ENCODE measurements at regions not wholly inside any gene's neighbourhood (a gene's known extent, or its start where the extent isn't known, plus 50 kb on each side); places are given as distances from the start of the nearest gene placed in this dataset.
"Not testable (repeated sequence)": the region's sequence is repeated elsewhere in the genome, so short reads cannot be mapped to it uniquely, and the experiment has no call there.

DNA sequence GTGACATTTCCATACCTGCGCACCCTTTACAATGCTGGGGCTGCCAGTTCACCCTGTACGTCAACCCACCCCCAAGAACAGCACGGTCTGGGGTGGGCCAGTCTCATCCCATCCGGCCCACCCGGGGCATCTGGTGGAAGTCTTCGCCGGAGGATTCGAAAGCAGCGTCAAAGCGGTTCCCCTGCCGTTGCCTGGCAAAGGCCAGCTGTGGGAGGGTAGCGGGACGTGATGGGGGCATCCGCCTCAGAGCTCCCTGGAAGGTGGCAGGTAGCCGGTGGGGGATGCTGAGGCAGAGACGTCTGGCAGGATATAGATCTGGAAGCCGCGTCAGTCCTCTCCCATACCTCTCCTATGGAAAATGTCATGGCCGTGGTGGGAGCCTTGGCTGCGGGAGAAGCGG, 749.1 kb upstream of the DEFB115 start:
- not testable (repeated sequence) for DNase-seq (ENCODE audit: low read depth)

DNA sequence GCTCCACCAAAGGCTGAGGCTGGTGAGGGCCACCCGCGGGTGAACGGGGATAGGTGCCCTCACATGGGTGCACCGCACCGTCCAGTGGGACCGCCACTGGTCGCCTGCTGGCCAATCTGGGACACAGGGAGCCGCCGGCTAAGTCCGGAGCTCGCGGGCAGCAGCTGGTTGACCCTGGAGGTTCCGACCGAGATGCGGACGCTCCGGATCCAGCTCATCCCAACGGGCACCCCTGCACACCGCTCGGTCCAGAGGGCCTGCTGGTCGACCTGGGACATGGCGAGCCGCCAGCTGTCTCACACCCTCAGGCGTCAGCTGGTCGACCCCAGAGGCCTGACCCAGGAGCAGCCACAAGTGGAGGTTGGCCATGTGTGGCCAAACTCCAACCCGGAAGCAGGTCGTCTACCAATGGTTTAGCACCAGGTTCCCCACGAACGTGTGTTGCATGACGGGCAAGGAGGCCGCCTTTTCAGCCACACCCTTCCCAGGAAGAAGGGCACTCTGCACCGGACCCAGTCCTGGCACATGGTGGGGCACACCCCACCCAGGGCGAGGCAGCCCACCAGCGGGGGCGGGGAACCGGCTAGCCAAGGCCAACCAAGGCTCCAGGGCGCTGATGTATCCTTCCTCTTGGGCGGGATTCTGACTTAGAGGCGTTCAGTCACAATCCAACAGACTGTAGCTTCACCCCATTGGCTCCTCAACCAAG, 746.0 kb upstream of the DEFB115 start:
- no peak for DNase-seq (ENCODE audit: low read depth)

GRCh38 chr20:30513050-30513628, 744.3 kb upstream of the DEFB115 start:
- no peak for DNase-seq (ENCODE audit: low read depth)

DNA sequence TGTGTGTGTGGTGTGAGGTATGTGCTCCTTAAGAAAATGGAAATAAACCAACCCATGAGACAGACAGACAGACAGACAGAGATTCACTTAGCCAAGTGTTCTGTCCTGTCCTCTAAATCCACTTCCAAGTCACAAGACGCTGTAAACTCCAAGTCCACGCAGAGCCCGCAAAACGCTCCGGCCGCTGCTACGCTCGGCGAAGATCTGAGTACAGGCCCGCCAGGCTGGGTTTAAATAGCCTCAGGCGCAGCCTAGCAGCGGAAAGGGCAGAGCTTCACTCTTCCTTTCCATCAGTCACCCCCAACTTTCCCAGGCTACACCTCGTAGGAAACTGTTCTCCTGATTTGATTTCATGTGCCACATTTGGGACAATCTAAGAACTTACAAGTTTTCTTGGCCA, 741.5 kb upstream of the DEFB115 start:
- DNase-seq (ENCODE audit: low read depth), result not testable (repeated sequence)

- not testable (repeated sequence) for DNase-seq (ENCODE audit: low read depth)
Observed at GRCh38 chr20:30518906-30519305, 738.6 kb upstream of the DEFB115 start.

DNA sequence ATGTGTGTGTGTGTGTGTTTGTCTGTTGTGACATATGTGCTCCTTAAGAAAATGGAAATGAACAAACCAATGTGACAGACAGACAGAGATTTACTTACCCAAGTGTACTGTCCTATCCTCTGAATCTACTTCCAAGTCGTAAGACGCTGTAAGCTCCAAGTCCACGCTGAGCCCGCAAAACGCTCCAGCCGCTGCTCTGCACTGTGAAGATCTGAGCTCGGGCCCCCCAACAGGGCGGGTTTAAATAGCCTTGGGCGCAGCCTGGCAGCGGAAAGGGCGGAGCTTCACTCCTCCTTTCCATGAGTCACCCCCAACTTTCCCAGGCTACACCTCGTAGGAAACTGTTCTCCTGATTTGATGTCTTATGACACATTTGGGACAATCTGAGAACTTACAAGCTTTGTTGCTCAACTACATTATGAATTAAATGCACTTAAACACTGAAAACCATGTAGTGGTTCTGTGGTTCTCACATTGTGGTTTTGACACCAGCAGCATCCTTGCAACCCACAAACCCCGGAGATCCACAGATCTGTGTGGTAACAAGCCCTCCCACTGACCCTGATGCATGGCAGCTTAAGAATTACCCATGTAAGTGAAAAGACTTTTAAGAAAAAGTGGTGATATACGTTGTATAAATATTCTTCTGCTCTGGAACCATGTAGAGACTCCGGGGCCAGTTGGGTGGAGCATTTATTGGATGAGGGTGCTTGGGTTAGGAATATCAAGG, 735.6 kb upstream of the DEFB115 start:
- not testable (repeated sequence) for DNase-seq (ENCODE audit: low read depth)

- DNase-seq (ENCODE audit: low read depth), result not testable (repeated sequence)
Observed at GRCh38 chr20:30524155-30524554, 733.3 kb upstream of the DEFB115 start.

- not testable (repeated sequence) for DNase-seq (ENCODE audit: low read depth)
Observed at GRCh38 chr20:30524761-30525160, 732.7 kb upstream of the DEFB115 start.

DNA sequence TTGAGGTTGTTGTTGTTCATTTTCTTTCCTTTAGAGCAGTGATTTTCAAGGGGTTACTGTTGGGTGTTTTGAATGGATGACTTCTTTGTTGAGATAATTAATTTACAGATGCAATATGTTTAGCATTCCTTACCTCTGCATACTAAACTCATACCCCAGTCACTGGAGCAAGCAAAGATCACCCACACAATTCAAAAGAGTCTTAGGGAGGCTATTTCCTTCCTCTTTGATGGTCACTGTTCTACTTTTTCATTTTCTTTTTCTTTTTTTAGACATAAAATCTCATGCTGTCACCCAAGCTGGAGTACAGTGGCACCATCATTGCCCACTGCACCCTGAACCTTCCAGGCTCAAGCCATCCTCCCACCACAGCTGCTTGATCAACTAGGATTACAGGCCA, 723.8 kb upstream of the DEFB115 start:
- DNase-seq (ENCODE audit: low read depth), result not testable (repeated sequence)

GRCh38 chr20:30537459-30537858, 720.0 kb upstream of the DEFB115 start:
- DNase-seq (ENCODE audit: low read depth), result not testable (repeated sequence)

DNA sequence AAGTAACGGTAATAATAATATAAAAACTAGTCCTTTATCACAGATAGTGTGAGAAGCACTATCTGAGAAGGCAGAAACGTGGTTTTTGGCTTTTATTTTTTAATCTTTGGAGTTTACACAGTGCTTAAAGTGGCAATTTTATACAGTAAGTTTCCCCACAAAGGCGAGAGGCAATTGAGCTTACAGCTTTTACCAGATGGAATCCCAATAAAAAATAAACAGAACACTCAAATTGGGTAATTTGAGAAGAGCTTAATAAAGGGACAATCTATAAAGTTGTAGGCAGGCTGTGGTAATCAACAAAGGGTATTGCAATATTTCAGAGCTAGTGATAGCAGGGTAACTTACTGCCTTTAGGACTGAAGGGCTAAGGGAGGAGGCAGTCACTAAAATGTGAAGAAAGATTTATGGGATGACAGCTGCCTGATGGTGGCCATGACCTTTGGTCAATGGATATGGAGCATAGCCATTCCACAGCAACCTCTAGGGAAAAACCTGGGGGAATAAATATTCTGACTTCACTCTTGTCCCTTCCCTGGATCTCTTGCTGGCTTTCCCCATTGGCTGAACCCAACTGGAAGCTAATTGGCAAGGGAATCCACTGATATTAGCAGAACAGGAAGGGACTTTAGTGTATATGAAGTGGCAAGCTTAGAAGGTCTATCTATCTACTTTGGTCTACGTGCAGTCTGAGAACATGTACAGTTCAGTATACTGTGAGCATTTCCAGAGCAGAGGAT, 717.0 kb upstream of the DEFB115 start:
- not testable (repeated sequence) for DNase-seq (ENCODE audit: low read depth)

DNA sequence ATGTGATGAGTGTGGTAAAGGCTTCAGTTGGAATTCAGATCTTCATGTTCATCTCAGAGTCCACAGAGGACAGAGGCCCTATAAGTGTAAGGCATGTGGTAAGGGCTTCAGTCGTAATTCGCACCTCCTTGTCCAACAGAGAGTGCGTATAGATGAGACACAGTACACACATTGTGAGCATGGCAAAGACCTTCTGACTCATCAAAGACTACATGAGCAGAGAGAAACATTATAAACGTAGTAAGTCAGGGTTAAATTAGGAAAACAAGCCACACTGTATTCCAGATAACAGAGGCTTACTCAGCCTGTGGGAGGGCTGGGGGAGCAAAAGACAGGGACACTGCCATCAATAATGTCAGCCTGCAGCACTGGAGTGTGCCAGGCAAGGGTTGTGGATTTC, 706.2 kb upstream of the DEFB115 start:
- not testable (repeated sequence) for DNase-seq (ENCODE audit: low read depth)

- not testable (repeated sequence) for DNase-seq (ENCODE audit: low read depth)
Observed at GRCh38 chr20:30556797-30557196, 700.7 kb upstream of the DEFB115 start.

DNA sequence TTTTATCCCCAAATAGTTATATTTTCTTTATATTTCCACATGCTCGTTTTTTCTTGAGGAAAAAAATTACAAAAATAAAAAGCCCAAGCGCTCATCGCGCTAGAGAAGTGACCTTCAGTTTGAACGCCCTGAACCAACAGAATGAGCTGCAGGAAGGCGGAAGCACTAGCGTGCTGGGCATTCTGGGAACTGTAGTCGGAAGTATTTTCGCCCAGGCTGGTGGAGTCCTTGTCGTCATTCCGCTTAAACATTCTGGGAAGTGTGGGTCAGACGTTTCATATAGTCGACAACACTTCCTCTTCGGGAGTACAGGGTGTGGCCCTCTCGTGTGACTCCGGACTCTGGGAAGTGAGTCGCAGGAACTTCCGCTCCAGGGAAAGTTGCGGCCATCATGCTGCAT, 692.4 kb upstream of the DEFB115 start:
- not testable (repeated sequence) for DNase-seq (ENCODE audit: low read depth)

DNA sequence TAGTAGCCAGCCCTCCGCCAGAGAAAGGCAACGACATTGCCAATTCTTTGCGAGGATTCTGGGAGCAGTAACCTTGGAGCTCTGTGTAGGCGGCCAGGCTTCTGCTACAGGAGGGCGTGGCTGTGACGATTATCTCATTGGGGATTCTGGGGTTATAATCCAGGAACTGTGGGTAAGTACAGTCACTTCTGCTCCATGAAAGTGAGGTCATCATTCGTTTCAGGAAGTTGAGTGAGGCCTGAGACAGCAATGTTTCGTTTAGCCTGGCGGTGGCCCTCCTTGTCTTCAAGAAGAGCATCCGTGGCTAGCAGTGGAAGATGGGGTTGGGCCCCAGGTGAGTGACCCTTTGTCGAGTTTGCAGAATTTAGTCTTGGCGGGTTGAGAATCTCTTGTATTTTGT, 687.6 kb upstream of the DEFB115 start:
- DNase-seq (ENCODE audit: low read depth), result not testable (repeated sequence)

GRCh38 chr20:30570622-30571021, 686.8 kb upstream of the DEFB115 start:
- not testable (repeated sequence) for DNase-seq (ENCODE audit: low read depth)

DNA sequence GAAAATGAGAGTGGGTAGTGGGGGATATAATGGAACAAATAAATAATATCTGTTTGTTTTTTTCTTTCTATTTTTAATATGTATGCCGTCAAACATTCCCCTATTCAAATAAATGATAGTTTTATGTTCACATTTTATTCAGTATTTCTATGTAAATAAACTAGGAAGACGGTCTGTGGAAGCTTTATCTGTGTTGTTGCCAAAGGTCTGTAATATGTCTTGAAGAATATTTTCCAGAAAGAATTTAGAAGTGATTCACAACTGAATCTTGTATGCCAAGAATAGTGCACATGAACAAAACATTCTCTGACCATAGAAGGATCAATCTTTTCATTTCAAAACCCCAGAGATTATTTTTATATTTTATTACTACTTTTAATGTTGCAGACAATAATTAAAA, 683.1 kb upstream of the DEFB115 start:
- DNase-seq (ENCODE audit: low read depth), result not testable (repeated sequence)

GRCh38 chr20:30579069-30579468, 678.4 kb upstream of the DEFB115 start:
- not testable (repeated sequence) for DNase-seq (ENCODE audit: low read depth)

DNA sequence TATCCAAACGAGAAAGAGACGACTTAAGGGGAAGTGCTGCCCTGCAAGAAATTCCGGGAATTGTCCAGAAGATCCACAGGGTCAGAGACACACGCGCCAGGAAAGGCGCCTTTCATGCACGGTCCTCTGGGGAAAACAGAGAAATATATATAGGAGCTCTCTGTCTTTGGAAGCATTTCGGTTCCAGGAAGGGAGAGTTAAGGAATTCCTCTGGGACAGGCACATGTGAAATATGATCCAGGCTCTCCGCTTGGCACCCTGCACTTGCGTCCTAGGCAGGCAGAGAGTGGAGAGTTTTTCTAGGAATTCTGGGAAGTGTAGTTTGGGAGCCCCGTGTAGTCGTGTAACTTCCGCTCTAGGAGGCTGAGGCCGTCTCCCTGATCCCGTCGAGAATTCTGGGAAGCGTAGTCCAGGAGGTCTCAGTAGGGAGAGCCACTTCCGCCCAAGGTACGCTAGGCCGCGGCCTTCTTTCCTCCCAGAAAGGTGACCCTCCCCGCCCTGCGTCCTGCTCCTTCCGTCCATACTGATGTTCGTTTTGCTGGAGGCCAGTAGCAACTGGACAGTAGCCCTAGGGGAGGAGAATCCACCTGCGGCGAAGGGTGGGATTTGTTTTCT, 677.5 kb upstream of the DEFB115 start:
- DNase-seq (ENCODE audit: low read depth), result not testable (repeated sequence)

DNA sequence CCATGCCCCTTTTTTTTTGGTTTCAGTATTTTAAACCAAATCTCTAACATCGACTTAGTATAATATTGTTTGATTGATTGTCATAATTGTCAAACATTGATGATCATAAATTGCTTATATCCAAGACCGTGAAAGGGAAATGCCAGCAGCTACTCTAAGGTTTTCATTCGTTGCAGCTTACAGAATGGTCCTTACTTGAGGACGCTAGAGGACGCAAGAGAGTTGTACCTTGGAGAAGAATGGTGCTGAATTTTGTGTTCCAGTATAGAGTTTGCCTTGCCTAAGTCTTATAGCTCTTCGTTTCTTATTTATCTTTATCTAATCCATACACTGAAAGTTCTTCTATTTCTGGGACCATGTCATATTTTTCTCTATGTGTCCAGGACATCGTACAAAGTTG, 675.6 kb upstream of the DEFB115 start:
- DNase-seq (ENCODE audit: low read depth), result not testable (repeated sequence)

DNA sequence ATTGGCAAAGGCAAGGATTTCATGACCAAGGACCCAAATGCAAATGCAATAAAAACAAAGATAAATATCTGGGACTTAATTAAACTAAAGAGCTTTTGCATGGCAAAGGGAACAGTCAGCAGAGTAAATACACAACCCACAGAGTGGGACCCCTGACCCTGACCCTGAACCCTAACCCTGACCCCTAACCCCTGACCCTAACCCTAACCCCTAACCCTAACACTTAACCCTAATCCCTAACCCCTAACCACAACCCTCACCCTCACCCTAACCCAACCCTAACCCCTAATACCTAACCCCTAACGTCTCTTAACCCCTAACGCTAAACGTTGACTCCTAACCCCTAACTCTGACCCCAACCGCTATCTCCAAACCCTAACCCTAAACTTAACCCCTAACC, 673.1 kb upstream of the DEFB115 start:
- DNase-seq (ENCODE audit: low read depth), result not testable (repeated sequence)

GRCh38 chr20:30585244-30585796, 672.1 kb upstream of the DEFB115 start:
- peak; percentile 50 for DNase-seq (ENCODE audit: low read depth)

Measured in activated T-cell treated with anti-CD3 and anti-CD28 coated beads for 48 hours (primary cell).